Midbrain (tissue), 1 donor: ENCODE measurements at regions not wholly inside any gene's neighbourhood (a gene's known extent, or its start where the extent isn't known, plus 50 kb on each side); places are given as distances from the start of the nearest gene placed in this dataset.
"Not testable (repeated sequence)": the region's sequence is repeated elsewhere in the genome, so short reads cannot be mapped to it uniquely, and the experiment has no call there.

Experiments used
- DNase-seq: peaks from one replicate; lab custom pipeline; 2025; lab: John Stamatoyannopoulos, UW

GRCh38 chr3:125697979-125698640, 102.8 kb upstream of the OSBPL11 start:
- not testable (repeated sequence) for DNase-seq

GRCh38 chr3:125715651-125716050, 120.4 kb upstream of the OSBPL11 start:
- DNase-seq, result no peak

- not testable (repeated sequence) for DNase-seq
These were observed 136.9 kb upstream of the OSBPL11 start for GRCh38 chr3:125732151-125732550.

- not testable (repeated sequence) for DNase-seq
These were observed 146.9 kb upstream of the OSBPL11 start for GRCh38 chr3:125741991-125742718.

- DNase-seq, result not testable (repeated sequence)
These were observed 147.5 kb upstream of the OSBPL11 start for GRCh38 chr3:125742845-125743244.

- not testable (repeated sequence) for DNase-seq
These were observed 161.8 kb upstream of the OSBPL11 start for GRCh38 chr3:125757050-125757449.

GRCh38 chr3:125758641-125759130, 163.4 kb upstream of the OSBPL11 start:
- DNase-seq, result not testable (repeated sequence)

- not testable (repeated sequence) for DNase-seq
These were observed 167.3 kb upstream of the OSBPL11 start for GRCh38 chr3:125762601-125763000.

GRCh38 chr3:125766285-125766826, 171.1 kb upstream of the OSBPL11 start:
- DNase-seq, result peak; percentile 37

- not testable (repeated sequence) for DNase-seq
These were observed 171.6 kb upstream of the OSBPL11 start for GRCh38 chr3:125766931-125767330.

GRCh38 chr3:125767641-125768040, 172.3 kb upstream of the OSBPL11 start:
- DNase-seq, result no peak

GRCh38 chr3:125768821-125769220, 173.5 kb upstream of the OSBPL11 start:
- DNase-seq, result not testable (repeated sequence)

GRCh38 chr3:125771506-125771905, 176.2 kb upstream of the OSBPL11 start:
- DNase-seq, result not testable (repeated sequence)

- not testable (repeated sequence) for DNase-seq
These were observed 179.2 kb upstream of the OSBPL11 start for GRCh38 chr3:125774433-125775034.

- not testable (repeated sequence) for DNase-seq
These were observed 179.8 kb upstream of the OSBPL11 start for GRCh38 chr3:125775106-125775505.

GRCh38 chr3:125775606-125776294, 180.5 kb upstream of the OSBPL11 start:
- not testable (repeated sequence) for DNase-seq

- DNase-seq, result not testable (repeated sequence)
These were observed 184.0 kb upstream of the OSBPL11 start for GRCh38 chr3:125779276-125779675.

GRCh38 chr3:125779918-125780317, 184.6 kb upstream of the OSBPL11 start:
- not testable (repeated sequence) for DNase-seq

GRCh38 chr3:125781678-125782077, 186.4 kb upstream of the OSBPL11 start:
- DNase-seq, result not testable (repeated sequence)

- not testable (repeated sequence) for DNase-seq
These were observed 178.7 kb upstream of the ROPN1B start for GRCh38 chr3:125790312-125790711.

- not testable (repeated sequence) for DNase-seq
These were observed 178.0 kb upstream of the ROPN1B start for GRCh38 chr3:125791021-125791420.

GRCh38 chr3:125810010-125810409, 159.0 kb upstream of the ROPN1B start:
- DNase-seq, result not testable (repeated sequence)
